MM.1S (cell line): ENCODE measurements at regions not wholly inside any gene's neighbourhood (a gene's known extent, or its start where the extent isn't known, plus 50 kb on each side); places are given as distances from the start of the nearest gene placed in this dataset.

Experiments used
- DNase-seq: peaks from one replicate; pipeline ENCODE4 v3.0.0-alpha.2; 2015
- H2AFZ ChIP-seq: fragments of 300-600 bp; sonication (generic); 2 replicates; pipeline ENCODE4 v1.6.0; 2016; ENCODE audit warnings: antibody characterized with exemption, low read length
- H3F3A ChIP-seq: fragments of 300-600 bp; sonication (generic); 2 replicates; pipeline ENCODE4 v1.6.1; 2016; ENCODE audit warnings: mild to moderate bottlenecking, antibody characterized with exemption, low read length, moderate library complexity, mixed read lengths; ENCODE audit not compliant: insufficient read depth
- H3K27ac ChIP-seq: fragments of 300-600 bp; sonication (generic); 2 replicates; pipeline ENCODE4 v1.5.1; 2016; ENCODE audit warnings: mild to moderate bottlenecking, low read length
- H3K27me3 ChIP-seq: fragments of 300-600 bp; sonication (generic); replicated peaks from 2 replicates; pipeline ENCODE4 v1.6.0; 2016; ENCODE audit warnings: low read length; ENCODE audit not compliant: insufficient read depth
- H3K36me3 ChIP-seq: fragments of 300-600 bp; sonication (generic); replicated peaks from 2 replicates; pipeline ENCODE4 v1.6.1; 2016; ENCODE audit warnings: mild to moderate bottlenecking, low read length, mixed read lengths; ENCODE audit not compliant: insufficient read depth
- H3K4me1 ChIP-seq: fragments of 300-600 bp; sonication (generic); 2 replicates; pipeline ENCODE4 v1.6.1; 2016; ENCODE audit warnings: low read length, mixed read lengths
- H3K4me2 ChIP-seq: fragments of 300-600 bp; sonication (generic); 2 replicates; pipeline ENCODE4 v1.6.0; 2016; ENCODE audit warnings: low read depth, low read length
- H3K4me3 ChIP-seq: fragments of 300-600 bp; sonication (generic); 2 replicates; pipeline ENCODE4 v1.5.1; 2016; ENCODE audit warnings: low read length, mixed read lengths
- H3K79me2 ChIP-seq: fragments of 300-600 bp; sonication (generic); 2 replicates; pipeline ENCODE4 v1.6.1; 2016; ENCODE audit warnings: mixed run types, low read length, mixed read lengths
- H3K9ac ChIP-seq: fragments of 300-600 bp; sonication (generic); 2 replicates; pipeline ENCODE4 v1.6.1; 2016; ENCODE audit warnings: low read length, mixed read lengths
- H3K9me2 ChIP-seq: fragments of 300-600 bp; sonication (generic); replicated peaks from 2 replicates; pipeline ENCODE4 v1.6.1; 2016; ENCODE audit warnings: mild to moderate bottlenecking, low read length, mixed read lengths; ENCODE audit not compliant: insufficient read depth
- H3K9me3 ChIP-seq: fragments of 300-600 bp; sonication (generic); replicated peaks from 2 replicates; pipeline ENCODE4 v1.6.1; 2016; ENCODE audit warnings: mild to moderate bottlenecking, low read length, mixed read lengths; ENCODE audit not compliant: insufficient read depth
- H4K20me1 ChIP-seq: fragments of 300-600 bp; sonication (generic); 2 replicates; pipeline ENCODE4 v1.6.1; 2016; ENCODE audit warnings: mild to moderate bottlenecking, low read length, moderate library complexity, mixed read lengths; ENCODE audit not compliant: insufficient read depth
- CTCF ChIP-seq: fragments of 300-600 bp; sonication (generic); IDR thresholded peaks from 2 replicates; pipeline ENCODE4 v1.5.1; 2016; ENCODE audit warnings: antibody characterized with exemption, low read length, mixed read lengths
- EZH2 ChIP-seq: fragments of 300-600 bp; sonication (generic); optimal IDR thresholded peaks from 2 replicates; pipeline ENCODE3; 2017; ENCODE audit warnings: low read depth, mild to moderate bottlenecking, antibody characterized with exemption, low read length, mixed read lengths
- EZH2phosphoT487 ChIP-seq: fragments of 300-600 bp; sonication (generic); IDR thresholded peaks from 2 replicates; pipeline ENCODE4 v1.6.1; 2018; ENCODE audit warnings: antibody characterized with exemption, low read length

- Histone ChIP-seq H3F3A (peaks cover 19% of the 10 kb centered on the region), H4K20me1 (no peaks in the 10 kb centered on the region), H3K4me2 (no peak overlapping the region), H3K4me1 (peaks cover 26% of the 10 kb centered on the region), H3K79me2 (no peaks in the 10 kb centered on the region), H3K36me3 (no peaks in the 10 kb centered on the region), H3K27me3 (no peaks in the 10 kb centered on the region), H3K9me3 (no peaks in the 10 kb centered on the region), H3K9ac (no peak overlapping the region), H3K9me2 (no peaks in the 10 kb centered on the region), H2AFZ (no peak overlapping the region), H3K27ac (no peak overlapping the region), H3K4me3 (no peak overlapping the region)
- no peak for DNase-seq
- no peak for TF ChIP-seq EZH2phosphoT487
- no peak for TF ChIP-seq CTCF
- no peak for TF ChIP-seq EZH2
Measured at GRCh38 chr1:200305806-200306205, 104.0 kb downstream of the ZNF281 start.

GRCh38 chr1:200304171-200304570, 105.7 kb downstream of the ZNF281 start:
- Histone ChIP-seq H3K4me1 (peaks cover 26% of the 10 kb centered on the region), H3K27ac (no peak overlapping the region), H3K9me2 (no peaks in the 10 kb centered on the region), H3F3A (peaks cover 19% of the 10 kb centered on the region), H3K36me3 (no peaks in the 10 kb centered on the region), H3K79me2 (no peaks in the 10 kb centered on the region), H3K4me3 (no peak overlapping the region), H2AFZ (no peak overlapping the region), H3K9me3 (no peaks in the 10 kb centered on the region), H3K9ac (no peak overlapping the region), H3K27me3 (no peaks in the 10 kb centered on the region), H3K4me2 (no peak overlapping the region), H4K20me1 (no peaks in the 10 kb centered on the region)
- TF ChIP-seq EZH2 (no peak), EZH2phosphoT487 (no peak), CTCF (no peak)
- DNase-seq, result no peak

GRCh38 chr1:200302921-200303290, 106.9 kb downstream of the ZNF281 start:
- no peak for TF ChIP-seq CTCF
- no peak for TF ChIP-seq EZH2
- TF ChIP-seq EZH2phosphoT487, result no peak
- H3K4me2 ChIP-seq, result peak overlapping the region; percentile 74
- no peak for DNase-seq
- peak overlapping the region; percentile 67 for H3K4me3 ChIP-seq
- H3K27me3 ChIP-seq, result no peaks in the 10 kb centered on the region
- no peaks in the 10 kb centered on the region for H3K9me3 ChIP-seq
- H3K9me2 ChIP-seq, result no peaks in the 10 kb centered on the region
- H3K4me1 ChIP-seq, result peaks cover 26% of the 10 kb centered on the region
- H4K20me1 ChIP-seq, result no peaks in the 10 kb centered on the region
- H3F3A ChIP-seq, result peaks cover 19% of the 10 kb centered on the region
- H2AFZ ChIP-seq, result peak overlapping the region; percentile 85
- H3K9ac ChIP-seq, result peak overlapping the region; percentile 50; the same call in 1 of the 2 replicates
- no peaks in the 10 kb centered on the region for H3K79me2 ChIP-seq
- no peak overlapping the region for H3K27ac ChIP-seq
- H3K36me3 ChIP-seq, result no peaks in the 10 kb centered on the region
